B cell (primary cell): ENCODE measurements at regions not wholly inside any gene's neighbourhood (a gene's known extent, or its start where the extent isn't known, plus 50 kb on each side); places are given as distances from the start of the nearest gene placed in this dataset.

Experiments
- ATAC-seq: fragments of 200-7000 bp; cut with Tn5 transposase; one replicate; pipeline ENCODE4 v1.10.0; 2021; ENCODE audit warnings: low read depth, mild to moderate bottlenecking, moderate number of reproducible peaks, moderate library complexity
- CTCF ChIA-PET: fragments of 350-600 bp; sonication (Branson Sonifier 250); formaldehyde crosslinking; loops from one replicate; lab custom pipeline; 2021; ENCODE audit warnings: antibody characterized with exemption, inconsistent platforms; lab: Charles Lee
- POLR2A ChIA-PET: fragments of 350-600 bp; sonication (Branson Sonifier 250); formaldehyde crosslinking; loops from one replicate; lab custom pipeline; 2021; ENCODE audit warnings: antibody characterized with exemption; lab: Charles Lee
- DNase-seq: peaks from one replicate; pipeline ENCODE4 v3.0.0; 2013
- H2AFZ ChIP-seq: 2 replicates; pipeline ENCODE4 v1.6.1; 2012; ENCODE audit warnings: mild to moderate bottlenecking, low read depth, low read length; ENCODE audit not compliant: insufficient read depth, poor library complexity, severe bottlenecking
- H3K27ac ChIP-seq, 2 donors: 1 replicate in 1 of 2; 2 replicates in 1 of 2; pipeline ENCODE4 v1.5.1; 2012 to 2013; ENCODE audit warnings: low read length in 2 of 2, mild to moderate bottlenecking in 2 of 2, moderate library complexity in 1 of 2
- H3K27me3 ChIP-seq, 4 experiments: fragments of 200-600 bp in 1 of 4; sonication (generic) in 1 of 4; replicated peaks in 1 of 4; 1 replicate in 2 of 4; 2 replicates in 2 of 4; pipeline versions ENCODE4 v1.6.1 to v1.7.0; 2013 to 2016; ENCODE audit warnings: low read length in 3 of 4, mild to moderate bottlenecking in 2 of 4, mixed read lengths in 1 of 4, moderate library complexity in 1 of 4; ENCODE audit not compliant: insufficient read depth in 4 of 4, control insufficient read depth in 3 of 4; ENCODE audit errors: control extremely low read depth in 1 of 4
- H3K36me3 ChIP-seq, 2 experiments: replicated peaks in 1 of 2; 1 replicate in 1 of 2; 2 replicates in 1 of 2; pipeline versions ENCODE4 v1.6.1 to v1.7.1; 2013; ENCODE audit warnings: low read length in 1 of 2; ENCODE audit not compliant: insufficient read depth in 2 of 2, control insufficient read depth in 1 of 2; ENCODE audit errors: control extremely low read depth in 1 of 2, extremely low read depth in 1 of 2
- H3K4me1 ChIP-seq, 2 donors: fragments of 200-600 bp in 1 of 2; sonication (generic) in 1 of 2; 1 replicate in 1 of 2; 2 replicates in 1 of 2; pipeline versions ENCODE4 v1.5.1 to v1.6.1; 2013 to 2017; ENCODE audit warnings: low read length in 2 of 2; ENCODE audit not compliant: control insufficient read depth in 2 of 2, insufficient read depth in 2 of 2
- H3K4me2 ChIP-seq: replicated peaks from 2 replicates; pipeline ENCODE3; 2012; ENCODE audit warnings: mild to moderate bottlenecking, low read depth, low read length; ENCODE audit not compliant: poor library complexity, severe bottlenecking
- H3K4me3 ChIP-seq, 5 experiments: fragments of 200-600 bp in 1 of 5; sonication (generic) in 1 of 5; 1 replicate in 3 of 5; 2 replicates in 2 of 5; pipeline versions ENCODE4 v1.5.1 to v1.7.0; 2011 to 2016; ENCODE audit warnings: low read length in 4 of 5, mild to moderate bottlenecking in 4 of 5, low read depth in 2 of 5, control low read depth in 1 of 5, moderate library complexity in 1 of 5; ENCODE audit not compliant: insufficient read depth in 1 of 5; ENCODE audit errors: control extremely low read depth in 1 of 5, extremely low read depth in 1 of 5
- H3K79me2 ChIP-seq: fragments of 200-600 bp; sonication (generic); one replicate; pipeline ENCODE4 v1.6.0; 2016; ENCODE audit warnings: low read length; ENCODE audit not compliant: control insufficient read depth, insufficient read depth
- H3K9ac ChIP-seq: fragments of 200-600 bp; sonication (generic); 2 replicates; pipeline ENCODE4 v1.6.1; 2017; ENCODE audit warnings: mild to moderate bottlenecking, low read length, moderate library complexity
- H3K9me3 ChIP-seq, 3 donors: one replicate each; pipeline versions ENCODE4 v1.6.1 to v1.7.1; 2013; ENCODE audit warnings: low read length in 2 of 3; ENCODE audit not compliant: control insufficient read depth in 2 of 3, insufficient read depth in 1 of 3; ENCODE audit errors: control extremely low read depth in 1 of 3
- H4K20me1 ChIP-seq: 2 replicates; pipeline ENCODE4 v1.6.0; 2012; ENCODE audit warnings: mild to moderate bottlenecking, low read length; ENCODE audit not compliant: insufficient read depth, control insufficient read depth, poor library complexity, severe bottlenecking
- H3K27ac Mint-ChIP-seq: one replicate; pipeline ENCODE4 v1.8.0; 2021; ENCODE audit warnings: mixed read lengths
- H3K27me3 Mint-ChIP-seq: one replicate; pipeline ENCODE4 v1.8.0; 2021; ENCODE audit warnings: mixed read lengths
- H3K4me1 Mint-ChIP-seq: one replicate; pipeline ENCODE4 v1.8.0; 2021; ENCODE audit warnings: mixed read lengths
- H3K4me3 Mint-ChIP-seq: one replicate; pipeline ENCODE4 v1.8.0; 2021; ENCODE audit warnings: mixed read lengths
- H3K9me3 Mint-ChIP-seq: one replicate; pipeline ENCODE4 v1.8.0; 2022; ENCODE audit warnings: mixed read lengths; ENCODE audit not compliant: insufficient read depth
- EZH2 ChIP-seq: IDR thresholded peaks from 2 replicates; pipeline ENCODE4 v1.6.1; 2012; ENCODE audit warnings: borderline replicate concordance, low read depth, mild to moderate bottlenecking, moderate library complexity, low read length; ENCODE audit not compliant: insufficient read depth, poor library complexity, severe bottlenecking
- WGBS: methylation state at CpG from one replicate; pipeline ENCODE4 v1.1.5; 2013; ENCODE audit warnings: missing lambda C conversion rate; ENCODE audit not compliant: insufficient coverage; 5-methylcytosine and 5-hydroxymethylcytosine counted together
- intact Hi-C: fragments of 100-400 bp; cut with micrococcal nuclease; formaldehyde crosslinking; loops from one replicate; pipeline ENCODE4 v1.10.0; 2022
- TF ChIP-seq, protein P1 (sequence below): fragments of 200-600 bp; IDR thresholded peaks from one replicate; pipeline ENCODE4 v1.8.0; 2022; ENCODE audit warnings: antibody characterized with exemption, mild to moderate bottlenecking

DNA sequence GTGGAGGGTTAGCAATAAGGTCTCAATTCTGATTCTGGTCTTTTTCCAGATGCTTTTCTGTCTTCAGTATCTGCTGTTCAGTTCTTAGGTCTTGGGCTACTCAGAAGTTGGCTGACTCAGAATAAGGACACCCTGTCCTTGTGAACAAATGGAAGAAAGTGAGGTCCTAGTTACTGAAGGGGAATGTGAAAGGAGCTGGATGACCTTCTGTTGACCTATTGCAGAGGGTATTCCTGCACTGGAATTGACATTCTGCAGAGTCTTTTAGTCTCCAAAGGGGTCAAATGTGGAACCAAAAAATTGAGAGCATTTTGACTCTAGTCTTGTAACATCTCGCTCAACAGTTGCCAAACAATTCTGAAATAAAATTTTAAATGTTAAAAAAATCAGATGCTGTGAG is 63.0 kb downstream of the CCR1 start:
- ChIA-PET CTCF (no interaction called here), POLR2A (no interaction called here)
- no peak overlapping the region for H3K9ac ChIP-seq
- H3K4me1 ChIP-seq, result peaks cover 5 to 8% of the 10 kb centered on the region in 2 donors
- ATAC-seq (no peak), DNase-seq (no peak)
- no peaks in the 10 kb centered on the region for H3K27me3 ChIP-seq
- peaks cover 0 to 3% (median 3%) of the 10 kb centered on the region in 3 donors for H3K9me3 ChIP-seq
- no peak overlapping the region for H3K4me2 ChIP-seq
- no peaks in the 10 kb centered on the region for H3K79me2 ChIP-seq
- Mint-ChIP-seq H3K27me3 (peaks cover 3% of the 10 kb centered on the region), H3K27ac (no peak overlapping the region), H3K9me3 (no peaks in the 10 kb centered on the region), H3K4me3 (no peak overlapping the region), H3K4me1 (peaks cover 9% of the 10 kb centered on the region)
- H4K20me1 ChIP-seq, result no peaks in the 10 kb centered on the region
- intact Hi-C loops, result no loop called here
- TF ChIP-seq, protein P1, sequence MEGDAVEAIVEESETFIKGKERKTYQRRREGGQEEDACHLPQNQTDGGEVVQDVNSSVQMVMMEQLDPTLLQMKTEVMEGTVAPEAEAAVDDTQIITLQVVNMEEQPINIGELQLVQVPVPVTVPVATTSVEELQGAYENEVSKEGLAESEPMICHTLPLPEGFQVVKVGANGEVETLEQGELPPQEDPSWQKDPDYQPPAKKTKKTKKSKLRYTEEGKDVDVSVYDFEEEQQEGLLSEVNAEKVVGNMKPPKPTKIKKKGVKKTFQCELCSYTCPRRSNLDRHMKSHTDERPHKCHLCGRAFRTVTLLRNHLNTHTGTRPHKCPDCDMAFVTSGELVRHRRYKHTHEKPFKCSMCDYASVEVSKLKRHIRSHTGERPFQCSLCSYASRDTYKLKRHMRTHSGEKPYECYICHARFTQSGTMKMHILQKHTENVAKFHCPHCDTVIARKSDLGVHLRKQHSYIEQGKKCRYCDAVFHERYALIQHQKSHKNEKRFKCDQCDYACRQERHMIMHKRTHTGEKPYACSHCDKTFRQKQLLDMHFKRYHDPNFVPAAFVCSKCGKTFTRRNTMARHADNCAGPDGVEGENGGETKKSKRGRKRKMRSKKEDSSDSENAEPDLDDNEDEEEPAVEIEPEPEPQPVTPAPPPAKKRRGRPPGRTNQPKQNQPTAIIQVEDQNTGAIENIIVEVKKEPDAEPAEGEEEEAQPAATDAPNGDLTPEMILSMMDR, result no peak
- TF ChIP-seq EZH2, result no peak
- H3K27ac ChIP-seq, result no peak overlapping the region
- WGBS, result no CpG with 5 or more reads among the region's 1 CpG
- no peak overlapping the region for H2AFZ ChIP-seq
- no peak overlapping the region for H3K4me3 ChIP-seq
- no peaks in the 10 kb centered on the region for H3K36me3 ChIP-seq

DNA sequence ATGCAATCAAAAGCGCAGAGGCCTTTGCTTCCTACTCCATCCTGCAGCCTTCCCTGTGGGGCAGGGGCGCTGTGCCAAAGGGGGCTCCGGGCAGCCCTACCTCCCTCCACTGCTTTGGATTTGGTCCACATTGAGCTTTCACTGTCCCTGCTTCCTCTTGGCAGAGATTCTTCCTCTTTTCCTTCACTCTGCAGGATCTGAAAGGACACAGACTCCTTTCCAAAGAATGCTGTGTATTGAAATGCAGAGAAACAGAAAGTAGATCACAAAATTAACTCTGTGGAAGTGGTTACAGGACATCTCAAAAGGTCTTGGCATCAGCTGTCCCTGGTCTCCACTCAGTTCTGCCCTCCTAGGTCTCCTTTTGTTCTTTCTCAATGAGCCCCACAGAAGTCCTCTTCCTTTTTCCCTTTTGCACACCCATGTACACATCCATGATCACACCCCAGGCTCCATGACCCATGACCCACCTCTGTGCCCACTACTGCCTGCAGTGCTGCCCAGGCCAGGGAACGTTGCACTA is 64.1 kb downstream of the CCR1 start:
- no peaks in the 10 kb centered on the region for H3K27me3 ChIP-seq
- no peak overlapping the region for H3K4me3 ChIP-seq
- DNase-seq (no peak), ATAC-seq (no peak)
- intact Hi-C loops, result no loop called here
- no peak overlapping the region for H3K4me2 ChIP-seq
- H3K9ac ChIP-seq, result no peak overlapping the region
- H3K4me1 ChIP-seq, result peaks cover 5 to 8% of the 10 kb centered on the region in 2 donors
- no peak for TF ChIP-seq EZH2
- TF ChIP-seq, protein P1, result no peak
- H2AFZ ChIP-seq, result no peak overlapping the region
- WGBS, result 67% methylated on average over 3 of the region's 4 CpGs
- peaks cover 9% of the 10 kb centered on the region for H3K4me1 Mint-ChIP-seq
- H3K4me3 Mint-ChIP-seq, result no peak overlapping the region
- ChIA-PET CTCF (no interaction called here), POLR2A (no interaction called here)
- H3K79me2 ChIP-seq, result no peaks in the 10 kb centered on the region
- H3K27me3 Mint-ChIP-seq, result peaks cover 3% of the 10 kb centered on the region
- no peak overlapping the region for H3K27ac Mint-ChIP-seq
- H3K36me3 ChIP-seq, result no peaks in the 10 kb centered on the region
- no peaks in the 10 kb centered on the region for H4K20me1 ChIP-seq
- no peak overlapping the region for H3K27ac ChIP-seq
- no peaks in the 10 kb centered on the region for H3K9me3 Mint-ChIP-seq
- H3K9me3 ChIP-seq, result peaks cover 0 to 3% (median 3%) of the 10 kb centered on the region in 3 donors
